ENCODE measurements at regions not wholly inside any gene's neighbourhood (a gene's known extent, or its start where the extent isn't known, plus 50 kb on each side); places are given as distances from the start of the nearest gene placed in this dataset.

GRCh38 chr6:4616311-4616710 lies 159.9 kb upstream of the CDYL start:
- POLR2A ChIA-PET (ENCODE audit: unreplicated experiment) = no interaction called here
- no peak overlapping the region for H3K9ac ChIP-seq (ENCODE audit: low read length)
- intact Hi-C loops (cut with micrococcal nuclease) = no loop called here

DNA sequence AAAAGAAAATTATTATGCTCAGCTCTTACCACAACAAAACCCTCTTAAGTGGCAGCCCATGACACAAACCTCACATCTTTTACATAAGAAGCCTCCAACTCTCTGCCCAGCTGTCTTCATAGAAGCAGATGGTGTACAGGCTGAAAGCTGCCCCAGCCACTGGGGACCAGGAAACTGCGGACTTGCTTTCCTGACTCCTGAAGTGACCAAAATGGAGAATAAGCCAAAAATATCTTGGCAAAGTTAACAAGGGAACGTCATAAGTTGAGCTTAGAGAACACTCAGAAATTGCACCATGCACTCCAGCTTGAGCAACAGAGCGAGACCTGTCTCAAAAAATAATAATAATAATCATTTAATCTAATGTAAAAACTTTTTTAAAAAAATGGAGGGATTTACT lies 160.3 kb upstream of the CDYL start:
- H3K4me3 ChIP-seq (ENCODE audit: low read length) = no peak overlapping the region
- ATAC-seq = no peak
- no peak overlapping the region for H3K4me2 ChIP-seq (ENCODE audit: low read length)
- H3K9ac ChIP-seq (ENCODE audit: low read length) = no peak overlapping the region
- ChIA-PET POLR2A (ENCODE audit: unreplicated experiment) (no interaction called here), CTCF (no interaction called here)
- H3K9me2 ChIP-seq (replicated peaks; ENCODE audit: low read length) = no peaks in the 10 kb centered on the region
- H3K36me3 ChIP-seq (ENCODE audit: low read depth, low read length) = no peaks in the 10 kb centered on the region
- H3K4me1 ChIP-seq (ENCODE audit: insufficient read depth, low read length) = no peaks in the 10 kb centered on the region
- H3K27ac ChIP-seq (ENCODE audit: low read length) = no peak overlapping the region
- no peaks in the 10 kb centered on the region for H4K20me1 ChIP-seq (ENCODE audit: low read length)
- BruUV-seq (replicated peaks) = no TSS peak
- no peak for DNase-seq
- TF ChIP-seq EZH2phosphoT487 (IDR thresholded peaks at IDR 0.05; ENCODE audit: borderline replicate concordance, low read length) (no peak), EZH2 (IDR thresholded peaks at IDR 0.05; ENCODE audit: low read length, unreplicated experiment) (no peak), CTCF (conservative IDR thresholded peaks at IDR 0.05; ENCODE audit: low read depth, low read length) (no peak)
- no peak overlapping the region for H2AFZ ChIP-seq (ENCODE audit: low read length)
- H3K9me3 ChIP-seq (ENCODE audit: low read length) = no peaks in the 10 kb centered on the region
- intact Hi-C loops (cut with micrococcal nuclease) = no loop called here
- H3F3A ChIP-seq (ENCODE audit: low read length, unreplicated experiment) = no peaks in the 10 kb centered on the region
- H3K27me3 ChIP-seq (ENCODE audit: low read length) = no peaks in the 10 kb centered on the region
- H3K79me2 ChIP-seq (ENCODE audit: low read length) = no peaks in the 10 kb centered on the region

More at GRCh38 chr6:4616311-4616710, 159.9 kb upstream of the CDYL start:
- ATAC-seq = no peak
- H3K27me3 ChIP-seq (ENCODE audit: low read length) = no peaks in the 10 kb centered on the region
- H3K79me2 ChIP-seq (ENCODE audit: low read length) = no peaks in the 10 kb centered on the region
- DNase-seq = no peak
- H3K4me3 ChIP-seq (ENCODE audit: low read length) = no peak overlapping the region
- TF ChIP-seq EZH2 (IDR thresholded peaks at IDR 0.05; ENCODE audit: low read length, unreplicated experiment) = no peak
- TF ChIP-seq EZH2phosphoT487 (IDR thresholded peaks at IDR 0.05; ENCODE audit: borderline replicate concordance, low read length) = no peak
- TF ChIP-seq CTCF (conservative IDR thresholded peaks at IDR 0.05; ENCODE audit: low read depth, low read length) = no peak
- no peaks in the 10 kb centered on the region for H3K9me2 ChIP-seq (replicated peaks; ENCODE audit: low read length)
- CTCF ChIA-PET = no interaction called here
- no TSS peak for BruUV-seq (replicated peaks)
- H3K27ac ChIP-seq (ENCODE audit: low read length) = no peak overlapping the region
- no peaks in the 10 kb centered on the region for H3K36me3 ChIP-seq (ENCODE audit: low read depth, low read length)
- H2AFZ ChIP-seq (ENCODE audit: low read length) = no peak overlapping the region
- no peaks in the 10 kb centered on the region for H3K9me3 ChIP-seq (ENCODE audit: low read length)
- no peaks in the 10 kb centered on the region for H3K4me1 ChIP-seq (ENCODE audit: insufficient read depth, low read length)
- no peaks in the 10 kb centered on the region for H3F3A ChIP-seq (ENCODE audit: low read length, unreplicated experiment)
- H3K4me2 ChIP-seq (ENCODE audit: low read length) = no peak overlapping the region
- no peaks in the 10 kb centered on the region for H4K20me1 ChIP-seq (ENCODE audit: low read length)

- H3K9ac ChIP-seq (ENCODE audit: low read length) = no peak overlapping the region
- H3K27ac ChIP-seq (ENCODE audit: low read length) = no peak overlapping the region
- H3K27me3 ChIP-seq (ENCODE audit: low read length) = no peaks in the 10 kb centered on the region
- no peaks in the 10 kb centered on the region for H3K9me2 ChIP-seq (replicated peaks; ENCODE audit: low read length)
- H3K79me2 ChIP-seq (ENCODE audit: low read length) = no peaks in the 10 kb centered on the region
- no peaks in the 10 kb centered on the region for H3F3A ChIP-seq (ENCODE audit: low read length, unreplicated experiment)
- no peak overlapping the region for H3K4me3 ChIP-seq (ENCODE audit: low read length)
- no peaks in the 10 kb centered on the region for H4K20me1 ChIP-seq (ENCODE audit: low read length)
- DNase-seq (no peak), ATAC-seq (no peak)
- CTCF ChIA-PET = no interaction called here
- no peaks in the 10 kb centered on the region for H3K4me1 ChIP-seq (ENCODE audit: insufficient read depth, low read length)
- H3K9me3 ChIP-seq (ENCODE audit: low read length) = no peaks in the 10 kb centered on the region
- intact Hi-C loops (cut with micrococcal nuclease) = no loop called here
- TF ChIP-seq CTCF (conservative IDR thresholded peaks at IDR 0.05; ENCODE audit: low read depth, low read length) (no peak), EZH2phosphoT487 (IDR thresholded peaks at IDR 0.05; ENCODE audit: borderline replicate concordance, low read length) (no peak), EZH2 (IDR thresholded peaks at IDR 0.05; ENCODE audit: low read length, unreplicated experiment) (no peak)
- POLR2A ChIA-PET (ENCODE audit: unreplicated experiment) = no interaction called here
- H3K36me3 ChIP-seq (ENCODE audit: low read depth, low read length) = no peaks in the 10 kb centered on the region
- H2AFZ ChIP-seq (ENCODE audit: low read length) = no peak overlapping the region
- no TSS peak for BruUV-seq (replicated peaks)
- H3K4me2 ChIP-seq (ENCODE audit: low read length) = no peak overlapping the region
Observed at GRCh38 chr6:4615231-4615630, 161.0 kb upstream of the CDYL start.
